ENCODE measurements at regions not wholly inside any gene's neighbourhood (a gene's known extent, or its start where the extent isn't known, plus 50 kb on each side); places are given as distances from the start of the nearest gene placed in this dataset.
"Not testable (repeated sequence)": the region's sequence is repeated elsewhere in the genome, so short reads cannot be mapped to it uniquely, and the experiment has no call there.

- H3K4me3 ChIP-seq (ENCODE audit: low read depth, low read length): no peak overlapping the region
- no peak for DNase-seq (ENCODE audit: low read depth)
These were observed 111.5 kb downstream of the PSAT1 start for GRCh38 chr9:78408388-78408787.

DNA sequence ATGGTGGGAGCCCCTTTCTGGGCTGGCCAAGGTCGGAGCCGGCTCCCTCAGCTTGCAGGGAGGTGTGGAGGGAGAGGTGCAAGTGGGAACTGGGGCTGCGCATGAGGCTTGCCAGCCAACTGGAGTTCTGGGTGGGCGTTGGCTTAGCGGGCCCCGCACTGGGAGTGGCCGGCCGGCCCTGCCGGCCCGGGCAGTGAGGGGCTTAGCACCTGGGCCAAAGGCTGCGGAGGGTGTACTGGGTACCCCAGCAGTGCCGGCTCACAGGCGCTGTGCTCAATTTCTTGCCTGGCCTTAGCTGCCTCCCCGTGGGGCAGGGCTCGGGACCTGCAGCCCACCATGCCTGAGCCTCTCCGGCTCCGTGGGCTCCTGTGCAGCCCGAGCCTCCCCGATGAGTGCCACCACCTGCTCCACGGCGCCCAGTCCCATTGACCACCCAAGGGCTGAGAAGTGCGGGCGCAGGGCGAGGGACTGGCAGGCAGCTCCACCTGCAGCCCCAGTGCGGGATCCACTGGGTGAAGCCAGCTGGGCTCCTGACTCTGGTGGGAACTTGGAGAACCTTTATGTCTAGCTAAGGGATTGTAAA, 113.1 kb downstream of the PSAT1 start:
- H3K4me3 ChIP-seq (ENCODE audit: low read depth, low read length); DNase-seq (ENCODE audit: low read depth): not testable (repeated sequence)

More at GRCh38 chr9:78408388-78408787, 111.5 kb downstream of the PSAT1 start:
- TF ChIP-seq CTCF (IDR thresholded peaks at IDR 0.05; ENCODE audit: insufficient read depth, low read length): no peak

DNA sequence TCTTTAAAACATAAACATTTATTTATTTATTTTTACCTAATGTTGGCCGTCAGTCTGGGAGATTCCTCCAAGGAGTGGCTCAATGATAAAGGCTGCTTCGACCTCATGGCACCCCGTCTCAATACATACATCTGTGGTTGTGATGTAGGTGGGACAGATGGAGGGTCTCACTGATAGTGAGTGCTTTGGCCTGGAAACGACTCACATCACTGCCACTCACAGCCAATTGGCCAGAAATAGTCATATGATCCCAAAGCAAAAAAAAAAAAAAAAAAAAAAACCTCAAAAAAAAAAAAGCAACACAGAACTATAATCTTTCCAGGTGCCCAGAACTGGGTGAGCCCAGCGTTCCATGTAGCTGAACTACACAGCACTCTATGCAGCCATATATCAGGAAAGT, 125.4 kb downstream of the PSAT1 start:
- H3K4me3 ChIP-seq (ENCODE audit: low read depth, low read length): no peak overlapping the region
- no peak for TF ChIP-seq CTCF (IDR thresholded peaks at IDR 0.05; ENCODE audit: insufficient read depth, low read length)
- no peak for DNase-seq (ENCODE audit: low read depth)

- no peak overlapping the region for H3K4me3 ChIP-seq (ENCODE audit: low read depth, low read length)
- TF ChIP-seq CTCF (IDR thresholded peaks at IDR 0.05; ENCODE audit: insufficient read depth, low read length): no peak
- no peak for DNase-seq (ENCODE audit: low read depth)
These were observed 127.4 kb downstream of the PSAT1 start for GRCh38 chr9:78424299-78424698.

GRCh38 chr9:78428640-78429039, 131.7 kb downstream of the PSAT1 start:
- no peak overlapping the region for H3K4me3 ChIP-seq (ENCODE audit: low read depth, low read length)
- no peak for DNase-seq (ENCODE audit: low read depth)
- TF ChIP-seq CTCF (IDR thresholded peaks at IDR 0.05; ENCODE audit: insufficient read depth, low read length): no peak

- no peak for DNase-seq (ENCODE audit: low read depth)
- no peak overlapping the region for H3K4me3 ChIP-seq (ENCODE audit: low read depth, low read length)
- TF ChIP-seq CTCF (IDR thresholded peaks at IDR 0.05; ENCODE audit: insufficient read depth, low read length): no peak
These were observed 133.5 kb downstream of the PSAT1 start for GRCh38 chr9:78430387-78430786.

DNA sequence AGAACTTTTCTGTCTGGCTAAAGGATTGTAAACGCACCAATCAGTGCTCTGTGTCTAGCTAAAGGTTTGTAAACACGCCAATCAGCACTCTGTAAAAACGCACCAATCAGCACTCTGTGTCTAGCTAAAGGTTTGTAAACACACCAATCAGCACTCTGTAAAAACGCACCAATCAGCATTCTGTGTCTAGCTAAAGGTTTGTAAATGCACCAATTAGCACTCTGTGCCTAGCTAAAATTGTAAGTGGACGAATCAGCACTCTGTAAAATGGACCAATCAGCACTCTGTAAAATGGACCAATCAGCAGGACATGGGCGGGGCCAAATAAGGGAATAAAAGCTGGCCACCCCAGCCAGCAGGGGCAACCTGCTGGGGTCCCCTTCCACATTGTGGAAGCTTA, 134.1 kb downstream of the PSAT1 start:
- DNase-seq (ENCODE audit: low read depth); H3K4me3 ChIP-seq (ENCODE audit: low read depth, low read length): not testable (repeated sequence)

- TF ChIP-seq CTCF (IDR thresholded peaks at IDR 0.05; ENCODE audit: insufficient read depth, low read length): no peak
- DNase-seq (ENCODE audit: low read depth): no peak
- H3K4me3 ChIP-seq (ENCODE audit: low read depth, low read length): no peak overlapping the region
These were observed 139.9 kb downstream of the PSAT1 start for GRCh38 chr9:78436873-78437272.

Measured in fibroblast of the aortic adventitia (primary cell).